Left lung (tissue), 4 donors: ENCODE measurements at regions not wholly inside any gene's neighbourhood (a gene's known extent, or its start where the extent isn't known, plus 50 kb on each side); places are given as distances from the start of the nearest gene placed in this dataset.

Experiments
- ATAC-seq: fragments of 200-7000 bp; cut with Tn5 transposase; one replicate; pipeline ENCODE4 v1.9.1; 2020; ENCODE audit warnings: moderate library complexity
- DNase-seq, 4 donors: peaks; one replicate each; pipeline ENCODE4 v3.0.0-alpha.2; 2013 to 2020
- H3K27ac ChIP-seq, 2 donors: fragments of 200-600 bp; sonication (generic) in 1 of 2; one replicate each; pipeline versions ENCODE4 v1.5.0 to v1.8.0; 2020 to 2021
- H3K27me3 ChIP-seq, 2 donors: fragments of 200-600 bp; sonication (generic) in 1 of 2; one replicate each; pipeline versions ENCODE4 v1.5.0 to v1.8.0; 2020 to 2021
- H3K36me3 ChIP-seq, 2 donors: fragments of 200-600 bp; sonication (generic) in 1 of 2; one replicate each; pipeline versions ENCODE4 v1.5.0 to v1.8.0; 2020 to 2021
- H3K4me1 ChIP-seq, 2 donors: fragments of 200-600 bp; one replicate each; pipeline ENCODE4 v1.8.0; 2021
- H3K4me3 ChIP-seq, 2 donors: fragments of 200-600 bp; sonication (generic) in 1 of 2; one replicate each; pipeline versions ENCODE4 v1.5.0 to v1.8.0; 2020 to 2021; ENCODE audit warnings: mild to moderate bottlenecking in 1 of 2
- H3K9me3 ChIP-seq, 2 donors: fragments of 200-600 bp; sonication (generic) in 1 of 2; one replicate each; pipeline versions ENCODE4 v1.5.0 to v1.8.0; 2020 to 2021
- intact Hi-C, 2 donors: fragments of 100-400 bp; cut with DNase I; formaldehyde crosslinking; loops; one replicate each; pipeline versions ENCODE4 v1.11.2 to v1.14.2; 2022
- TF ChIP-seq, protein P1 (sequence below), 2 donors: fragments of 200-600 bp; sonication (generic) in 1 of 2; IDR thresholded peaks; one replicate each; pipeline versions ENCODE4 v1.5.0 to v1.8.0; 2021; ENCODE audit warnings: antibody characterized with exemption in 2 of 2
- donor health status: DM: no; HTN: yes; CAD: no.
- donor health status: DM: no; HTN: no; CAD: no.

DNA sequence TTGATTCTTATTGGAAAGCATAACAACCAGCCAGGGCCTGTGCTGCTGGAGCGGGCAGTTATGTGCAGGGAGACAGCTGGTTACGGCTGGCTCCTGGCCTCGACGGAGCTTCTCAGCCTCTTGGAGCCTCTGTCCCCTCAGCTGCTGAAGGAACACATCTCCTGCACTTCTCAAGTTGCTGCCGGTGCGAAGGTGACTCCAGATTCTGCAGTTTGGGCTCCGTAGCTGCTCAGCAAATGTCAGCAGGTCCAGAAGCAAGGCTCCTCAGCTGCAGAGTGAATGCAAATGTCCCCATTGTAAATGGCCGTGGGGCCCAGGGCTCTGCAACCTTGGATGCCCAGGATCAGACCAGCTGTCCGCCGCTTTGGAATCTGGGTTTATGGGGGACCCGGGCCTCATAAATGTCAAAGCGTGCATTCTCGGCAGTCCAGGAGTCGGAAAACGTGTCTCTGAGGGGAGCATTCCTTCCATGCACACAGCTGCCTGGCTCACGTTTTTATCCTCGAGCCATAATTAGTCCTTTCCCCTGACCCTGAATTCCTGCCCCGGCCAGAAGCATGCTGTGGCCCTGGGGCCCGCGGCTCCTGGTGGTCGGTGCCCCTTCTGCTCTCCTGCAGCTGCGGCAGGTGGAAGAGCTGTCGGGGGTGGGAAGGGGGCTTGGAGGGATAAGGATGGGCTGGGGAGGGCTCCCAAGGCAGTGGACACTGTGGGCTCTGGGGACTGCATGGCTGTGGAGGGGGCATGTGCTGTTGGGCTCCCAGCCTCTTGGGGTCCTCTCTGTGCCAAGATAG lies 106.0 kb downstream of the KIF26A start:
- Histone ChIP-seq H3K36me3 (no peaks in the 10 kb centered on the region), H3K27me3 (no peaks in the 10 kb centered on the region), H3K27ac (no peak overlapping the region), H3K9me3 (peaks cover 0 to 28% of the 10 kb centered on the region in 2 donors), H3K4me1 (no peaks in the 10 kb centered on the region), H3K4me3 (no peak overlapping the region)
- DNase-seq (peak in 2 of 4 donors; percentile 72 to 87), ATAC-seq (no peak)
- TF ChIP-seq, protein P1, sequence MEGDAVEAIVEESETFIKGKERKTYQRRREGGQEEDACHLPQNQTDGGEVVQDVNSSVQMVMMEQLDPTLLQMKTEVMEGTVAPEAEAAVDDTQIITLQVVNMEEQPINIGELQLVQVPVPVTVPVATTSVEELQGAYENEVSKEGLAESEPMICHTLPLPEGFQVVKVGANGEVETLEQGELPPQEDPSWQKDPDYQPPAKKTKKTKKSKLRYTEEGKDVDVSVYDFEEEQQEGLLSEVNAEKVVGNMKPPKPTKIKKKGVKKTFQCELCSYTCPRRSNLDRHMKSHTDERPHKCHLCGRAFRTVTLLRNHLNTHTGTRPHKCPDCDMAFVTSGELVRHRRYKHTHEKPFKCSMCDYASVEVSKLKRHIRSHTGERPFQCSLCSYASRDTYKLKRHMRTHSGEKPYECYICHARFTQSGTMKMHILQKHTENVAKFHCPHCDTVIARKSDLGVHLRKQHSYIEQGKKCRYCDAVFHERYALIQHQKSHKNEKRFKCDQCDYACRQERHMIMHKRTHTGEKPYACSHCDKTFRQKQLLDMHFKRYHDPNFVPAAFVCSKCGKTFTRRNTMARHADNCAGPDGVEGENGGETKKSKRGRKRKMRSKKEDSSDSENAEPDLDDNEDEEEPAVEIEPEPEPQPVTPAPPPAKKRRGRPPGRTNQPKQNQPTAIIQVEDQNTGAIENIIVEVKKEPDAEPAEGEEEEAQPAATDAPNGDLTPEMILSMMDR (IDR thresholded peaks at IDR 0.05) = no peak
- intact Hi-C loops = no loop called here

DNA sequence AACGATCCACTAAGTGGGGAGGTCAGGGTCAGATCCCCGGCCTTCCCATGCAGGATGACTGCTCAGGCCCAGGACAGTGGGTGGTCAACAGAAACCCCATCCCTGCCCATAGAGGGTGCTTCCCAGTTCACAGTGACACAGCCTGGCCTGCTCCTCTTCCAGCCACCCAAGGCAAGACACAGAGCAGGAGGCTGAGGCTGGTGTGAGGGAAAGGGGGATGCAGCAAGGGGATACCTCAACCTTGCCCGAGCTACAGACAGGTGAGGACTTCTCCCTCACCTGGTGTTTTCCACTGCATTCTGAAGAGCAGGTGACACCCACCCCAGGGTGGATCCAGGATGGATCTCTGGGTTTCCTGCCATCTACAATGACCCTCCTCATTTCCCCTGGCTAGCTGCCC lies 106.7 kb downstream of the KIF26A start:
- peaks cover 0 to 28% of the 10 kb centered on the region in 2 donors for H3K9me3 ChIP-seq
- no peaks in the 10 kb centered on the region for H3K27me3 ChIP-seq
- peak in 1 of 4 donors; percentile 21 for DNase-seq
- H3K27ac ChIP-seq = no peak overlapping the region
- no peaks in the 10 kb centered on the region for H3K36me3 ChIP-seq
- H3K4me1 ChIP-seq = no peaks in the 10 kb centered on the region
- intact Hi-C loops = no loop called here
- TF ChIP-seq, protein P1 (IDR thresholded peaks at IDR 0.05) = no peak
- ATAC-seq = no peak
- no peak overlapping the region for H3K4me3 ChIP-seq

DNA sequence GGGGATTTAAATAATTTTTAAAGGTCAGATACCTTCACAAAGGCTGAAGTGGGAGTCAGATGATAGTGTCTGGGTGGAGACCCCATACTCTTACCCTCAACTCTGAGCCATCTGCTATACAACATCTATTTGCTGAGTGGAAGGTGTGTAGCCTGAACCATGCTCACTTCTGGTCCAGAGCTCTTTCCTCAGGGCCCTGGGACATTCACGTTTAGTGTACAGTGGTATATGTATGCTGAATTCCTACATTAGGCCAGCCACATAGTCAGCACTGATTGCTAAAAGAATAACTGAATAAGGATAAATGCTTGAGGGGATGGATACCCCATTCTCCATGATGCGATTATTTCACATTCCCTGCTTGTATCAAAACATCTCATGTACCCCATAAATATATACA lies 107.3 kb downstream of the KIF26A start:
- Histone ChIP-seq H3K27ac (no peak overlapping the region), H3K4me1 (no peaks in the 10 kb centered on the region), H3K27me3 (no peaks in the 10 kb centered on the region), H3K4me3 (no peak overlapping the region), H3K36me3 (no peaks in the 10 kb centered on the region), H3K9me3 (peaks cover 0 to 28% of the 10 kb centered on the region in 2 donors)
- DNase-seq = no peak
- no peak for ATAC-seq
- TF ChIP-seq, protein P1 (IDR thresholded peaks at IDR 0.05) = no peak
- intact Hi-C loops = no loop called here

DNA sequence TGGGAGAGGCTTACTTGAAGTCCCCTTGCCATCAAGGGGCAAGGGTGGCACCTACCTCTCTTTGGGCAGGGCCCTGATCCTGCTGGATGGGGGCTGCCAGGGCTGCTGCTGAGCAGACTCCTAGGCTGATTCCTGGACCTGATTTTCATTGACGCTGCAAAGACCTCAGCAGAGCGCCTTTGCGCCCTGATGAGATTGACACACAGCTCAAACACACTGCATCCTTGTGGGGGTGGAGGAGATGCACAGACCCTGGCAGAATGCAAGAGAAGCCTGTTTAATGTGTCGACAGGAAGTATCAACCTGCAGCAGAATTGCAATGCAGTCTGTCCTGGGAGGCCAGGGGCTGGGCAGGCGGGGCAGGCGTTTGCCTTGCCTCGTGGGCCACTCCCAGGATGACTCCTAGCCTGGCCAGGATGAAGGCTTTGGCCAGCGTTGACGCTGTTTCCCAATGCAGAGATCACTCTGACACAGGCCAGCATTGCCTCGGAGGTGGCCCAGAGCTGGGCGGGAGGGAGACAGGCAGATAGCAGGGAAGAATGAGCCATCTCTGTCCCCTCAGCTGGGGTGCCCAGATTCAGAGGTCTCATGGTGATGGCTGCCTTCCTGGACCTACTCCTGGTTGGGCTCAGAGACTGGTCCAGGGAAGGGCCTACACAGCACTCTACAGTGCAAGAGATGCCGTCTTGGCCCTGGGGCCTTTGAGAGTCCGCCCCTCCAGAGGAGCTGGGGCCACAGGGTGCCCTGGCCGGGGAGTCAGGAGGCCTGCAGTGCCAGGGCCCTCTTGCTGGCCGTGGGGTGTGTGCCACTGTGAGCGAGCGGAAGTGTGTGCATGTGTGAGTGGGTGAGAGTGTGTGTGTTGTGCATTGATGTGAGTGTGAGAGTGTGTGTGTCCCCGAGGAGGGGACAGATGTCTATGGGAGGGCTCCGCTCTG lies 108.3 kb downstream of the KIF26A start:
- peaks cover 0 to 28% of the 10 kb centered on the region in 2 donors for H3K9me3 ChIP-seq
- DNase-seq = peak in 1 of 4 donors; percentile 53
- H3K27ac ChIP-seq = no peak overlapping the region
- H3K4me1 ChIP-seq = no peaks in the 10 kb centered on the region
- TF ChIP-seq, protein P1 (IDR thresholded peaks at IDR 0.05) = no peak
- intact Hi-C loops = no loop called here
- H3K4me3 ChIP-seq = no peak overlapping the region
- ATAC-seq = no peak
- H3K36me3 ChIP-seq = no peaks in the 10 kb centered on the region
- no peaks in the 10 kb centered on the region for H3K27me3 ChIP-seq
